GM23338 (cell line): ENCODE measurements at regions not wholly inside any gene's neighbourhood (a gene's known extent, or its start where the extent isn't known, plus 50 kb on each side); places are given as distances from the start of the nearest gene placed in this dataset.

Experiments
- ATAC-seq: fragments of 200-7000 bp; cut with Tn5 transposase; 3 replicates; pipeline ENCODE4 v1.9.1; 2020
- DNase-seq: peaks from one replicate; pipeline ENCODE4 v3.0.0-alpha.2; 2015; ENCODE audit warnings: low spot score
- H2AFZ ChIP-seq: fragments of 200-600 bp; sonication (generic); 2 replicates; pipeline ENCODE4 v1.8.0; 2016; ENCODE audit warnings: antibody characterized with exemption, mild to moderate bottlenecking, moderate library complexity
- H3F3A ChIP-seq: fragments of 200-600 bp; sonication (generic); replicated peaks from 2 replicates; pipeline ENCODE4 v1.8.0; 2017; ENCODE audit warnings: antibody characterized with exemption, mixed run types, low read depth
- H3K27ac ChIP-seq: fragments of 200-600 bp; sonication (generic); 2 replicates; pipeline ENCODE4 v1.6.1; 2016; ENCODE audit warnings: low read depth
- H3K27me3 ChIP-seq: fragments of 200-600 bp; sonication (generic); 2 replicates; pipeline ENCODE4 v1.8.0; 2016; ENCODE audit warnings: mild to moderate bottlenecking, mixed run types, moderate library complexity; ENCODE audit not compliant: insufficient read depth
- H3K36me3 ChIP-seq: fragments of 200-600 bp; sonication (generic); 2 replicates; pipeline ENCODE4 v1.8.0; 2016; ENCODE audit warnings: mild to moderate bottlenecking; ENCODE audit not compliant: insufficient read depth
- H3K4me1 ChIP-seq: fragments of 200-600 bp; sonication (generic); 2 replicates; pipeline ENCODE4 v1.8.0; 2016; ENCODE audit warnings: mild to moderate bottlenecking, moderate library complexity; ENCODE audit not compliant: insufficient read depth
- H3K4me2 ChIP-seq: fragments of 200-600 bp; sonication (generic); 2 replicates; pipeline ENCODE4 v1.7.1; 2017; ENCODE audit warnings: mixed run types
- H3K4me3 ChIP-seq: fragments of 200-600 bp; sonication (generic); 2 replicates; pipeline ENCODE4 v1.6.1; 2016; ENCODE audit warnings: mixed run types
- H3K79me2 ChIP-seq: fragments of 200-600 bp; sonication (generic); replicated peaks from 2 replicates; pipeline ENCODE4 v1.8.0; 2017; ENCODE audit warnings: mild to moderate bottlenecking; ENCODE audit not compliant: insufficient read depth
- H3K9me2 ChIP-seq: fragments of 200-600 bp; sonication (generic); 2 replicates; pipeline ENCODE4 v1.8.0; 2017; ENCODE audit not compliant: insufficient read depth
- H4K20me1 ChIP-seq: fragments of 200-600 bp; sonication (generic); replicated peaks from 2 replicates; pipeline ENCODE4 v1.8.0; 2017; ENCODE audit warnings: mild to moderate bottlenecking; ENCODE audit not compliant: insufficient read depth
- H3K27ac Mint-ChIP-seq: 2 replicates; pipeline ENCODE4 v1.8.0; 2020; ENCODE audit warnings: inconsistent platforms, mild to moderate bottlenecking, moderate library complexity, mixed read lengths
- H3K27me3 Mint-ChIP-seq: 3 replicates; pipeline ENCODE4 v1.8.0; 2022; ENCODE audit warnings: low read depth, mild to moderate bottlenecking, moderate library complexity, mixed read lengths, inconsistent platforms; ENCODE audit not compliant: insufficient read depth, poor library complexity
- H3K36me3 Mint-ChIP-seq: 3 replicates; pipeline ENCODE4 v1.8.0; 2021; ENCODE audit warnings: low read depth, mild to moderate bottlenecking, inconsistent platforms, moderate library complexity, mixed read lengths
- H3K4me1 Mint-ChIP-seq: 3 replicates; pipeline ENCODE4 v1.8.0; 2020; ENCODE audit warnings: mild to moderate bottlenecking, inconsistent platforms, mixed read lengths
- H3K4me3 Mint-ChIP-seq: 3 replicates; pipeline ENCODE4 v1.8.0; 2021; ENCODE audit warnings: moderate library complexity, mild to moderate bottlenecking, inconsistent platforms, mixed read lengths
- H3K9me3 Mint-ChIP-seq: 3 replicates; pipeline ENCODE4 v1.8.0; 2020; ENCODE audit warnings: moderate library complexity, mild to moderate bottlenecking, inconsistent platforms, mixed read lengths
- CREB1 ChIP-seq: fragments of 250-450 bp; sonication (Bioruptor Pico); IDR thresholded peaks from 2 replicates; pipeline ENCODE4 v1.5.0; 2020; ENCODE audit warnings: low read depth, mild to moderate bottlenecking, moderate library complexity
- ETS1 ChIP-seq: IDR thresholded peaks from 2 replicates; pipeline ENCODE4 v1.6.1; 2016; ENCODE audit warnings: antibody characterized with exemption
- EZH2phosphoT487 ChIP-seq: fragments of 200-600 bp; sonication (generic); IDR thresholded peaks from one replicate; pipeline ENCODE4 v1.8.1; 2018; ENCODE audit warnings: antibody characterized with exemption; ENCODE audit not compliant: unreplicated experiment
- NANOG ChIP-seq: IDR thresholded peaks from 2 replicates; pipeline ENCODE4 v1.6.1; 2016; ENCODE audit warnings: antibody characterized with exemption, borderline replicate concordance
- TF ChIP-seq, protein P1 (sequence below): IDR thresholded peaks from one replicate; pipeline ENCODE4 v1.6.1; 2018; ENCODE audit warnings: antibody characterized with exemption; ENCODE audit not compliant: unreplicated experiment

DNA sequence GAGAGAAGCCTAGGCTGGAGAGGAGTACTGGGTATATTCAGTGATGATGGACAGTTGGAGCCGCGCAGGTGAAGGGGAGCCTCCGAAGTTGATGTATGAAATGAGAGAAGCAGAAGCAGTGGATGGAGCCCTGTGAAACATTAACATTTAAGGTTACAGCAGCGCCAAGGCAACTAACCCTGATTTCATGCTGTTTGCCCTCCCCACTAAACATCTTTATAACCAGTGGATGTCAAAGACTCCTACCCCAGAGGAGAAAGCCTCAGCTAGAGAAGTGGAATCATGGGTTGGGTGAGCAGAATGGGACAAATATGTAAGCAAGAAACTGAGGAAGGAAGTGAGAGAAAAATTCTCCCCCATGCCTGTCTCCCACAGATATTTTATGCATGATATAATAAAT, 92.0 kb upstream of the NMNAT3 start (continued):
- TF ChIP-seq, protein P1, sequence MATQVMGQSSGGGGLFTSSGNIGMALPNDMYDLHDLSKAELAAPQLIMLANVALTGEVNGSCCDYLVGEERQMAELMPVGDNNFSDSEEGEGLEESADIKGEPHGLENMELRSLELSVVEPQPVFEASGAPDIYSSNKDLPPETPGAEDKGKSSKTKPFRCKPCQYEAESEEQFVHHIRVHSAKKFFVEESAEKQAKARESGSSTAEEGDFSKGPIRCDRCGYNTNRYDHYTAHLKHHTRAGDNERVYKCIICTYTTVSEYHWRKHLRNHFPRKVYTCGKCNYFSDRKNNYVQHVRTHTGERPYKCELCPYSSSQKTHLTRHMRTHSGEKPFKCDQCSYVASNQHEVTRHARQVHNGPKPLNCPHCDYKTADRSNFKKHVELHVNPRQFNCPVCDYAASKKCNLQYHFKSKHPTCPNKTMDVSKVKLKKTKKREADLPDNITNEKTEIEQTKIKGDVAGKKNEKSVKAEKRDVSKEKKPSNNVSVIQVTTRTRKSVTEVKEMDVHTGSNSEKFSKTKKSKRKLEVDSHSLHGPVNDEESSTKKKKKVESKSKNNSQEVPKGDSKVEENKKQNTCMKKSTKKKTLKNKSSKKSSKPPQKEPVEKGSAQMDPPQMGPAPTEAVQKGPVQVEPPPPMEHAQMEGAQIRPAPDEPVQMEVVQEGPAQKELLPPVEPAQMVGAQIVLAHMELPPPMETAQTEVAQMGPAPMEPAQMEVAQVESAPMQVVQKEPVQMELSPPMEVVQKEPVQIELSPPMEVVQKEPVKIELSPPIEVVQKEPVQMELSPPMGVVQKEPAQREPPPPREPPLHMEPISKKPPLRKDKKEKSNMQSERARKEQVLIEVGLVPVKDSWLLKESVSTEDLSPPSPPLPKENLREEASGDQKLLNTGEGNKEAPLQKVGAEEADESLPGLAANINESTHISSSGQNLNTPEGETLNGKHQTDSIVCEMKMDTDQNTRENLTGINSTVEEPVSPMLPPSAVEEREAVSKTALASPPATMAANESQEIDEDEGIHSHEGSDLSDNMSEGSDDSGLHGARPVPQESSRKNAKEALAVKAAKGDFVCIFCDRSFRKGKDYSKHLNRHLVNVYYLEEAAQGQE, result no peak
- TF ChIP-seq EZH2phosphoT487 (no peak), NANOG (no peak), ETS1 (no peak), CREB1 (no peak)

GRCh38 chr3:139764936-139765335, 87.2 kb upstream of the NMNAT3 start:
- ATAC-seq (no peak), DNase-seq (no peak)
- H3K4me1 ChIP-seq, result no peaks in the 10 kb centered on the region
- TF ChIP-seq, protein P1, result no peak
- no peaks in the 10 kb centered on the region for H3K27me3 ChIP-seq
- no peak overlapping the region for H3K4me2 ChIP-seq
- H4K20me1 ChIP-seq, result no peaks in the 10 kb centered on the region
- no peaks in the 10 kb centered on the region for H3K79me2 ChIP-seq
- no peaks in the 10 kb centered on the region for H3F3A ChIP-seq
- no peak overlapping the region for H3K4me3 ChIP-seq
- H2AFZ ChIP-seq, result no peak overlapping the region
- H3K36me3 ChIP-seq, result no peaks in the 10 kb centered on the region
- H3K27ac ChIP-seq, result no peak overlapping the region
- H3K9me3 Mint-ChIP-seq, result no peaks in the 10 kb centered on the region; the same call in 2 of the 3 replicates
- H3K4me3 Mint-ChIP-seq, result no peak overlapping the region
- no peaks in the 10 kb centered on the region for H3K27me3 Mint-ChIP-seq
- H3K9me2 ChIP-seq, result no peaks in the 10 kb centered on the region
- H3K4me1 Mint-ChIP-seq, result no peaks in the 10 kb centered on the region
- H3K27ac Mint-ChIP-seq, result no peak overlapping the region
- no peaks in the 10 kb centered on the region for H3K36me3 Mint-ChIP-seq
